ENCODE measurements at regions not wholly inside any gene's neighbourhood (a gene's known extent, or its start where the extent isn't known, plus 50 kb on each side); places are given as distances from the start of the nearest gene placed in this dataset.
"Not testable (repeated sequence)": the region's sequence is repeated elsewhere in the genome, so short reads cannot be mapped to it uniquely, and the experiment has no call there.

- Histone ChIP-seq H3K36me3 (no peaks in the 10 kb centered on the region), H3K9me3 (no peaks in the 10 kb centered on the region), H3K4me3 (no peak overlapping the region), H3K4me1 (no peaks in the 10 kb centered on the region), H3K27me3 (no peaks in the 10 kb centered on the region), H3K27ac (no peak overlapping the region)
- no peak for DNase-seq
- no peak for TF ChIP-seq POLR2AphosphoS5 (IDR thresholded peaks at IDR 0.05)
- TF ChIP-seq EP300 (IDR thresholded peaks at IDR 0.05; ENCODE audit: low read depth), result no peak
- no peak for TF ChIP-seq CTCF (IDR thresholded peaks at IDR 0.05)
- TF ChIP-seq POLR2A (IDR thresholded peaks at IDR 0.05), result no peak
- intact Hi-C loops (cut with DNase I; ENCODE audit: low total_unique reads), result no loop called here
- in situ Hi-C loops (cut with MboI; ENCODE audit: low pct_ligation_motif_present in 1 of 4, low pct_unique_long_range_greater_than_20kb in 1 of 4, low sequenced_read_pairs in 3 of 4), result no loop called here
- 89% methylated on average over 3 of the region's 3 CpGs; no CpG with 5 or more reads in 1 of the 2 donors for WGBS, 2 donors (ENCODE audit: low coverage in 1 of 2)
These were observed 147.6 kb upstream of the BARHL2 start for GRCh38 chr1:90864681-90865080.

GRCh38 chr1:90862782-90863181 is 145.7 kb upstream of the BARHL2 start:
- WGBS, 2 donors (ENCODE audit: low coverage in 1 of 2), result 77 to 100% methylated on average over 2 to 3 of the region's 3 CpGs

GRCh38 chr1:90861421-90861820 is 144.3 kb upstream of the BARHL2 start:
- H3K4me3 ChIP-seq; DNase-seq; H3K4me1 ChIP-seq; in situ Hi-C loops (cut with MboI; ENCODE audit: low pct_ligation_motif_present in 1 of 4, low pct_unique_long_range_greater_than_20kb in 1 of 4, low sequenced_read_pairs in 3 of 4); intact Hi-C loops (cut with DNase I; ENCODE audit: low total_unique reads); H3K27ac ChIP-seq; H3K9me3 ChIP-seq; H3K27me3 ChIP-seq; H3K36me3 ChIP-seq: not testable (repeated sequence)
- 80 to 90% methylated on average over 2 to 3 of the region's 3 CpGs for WGBS, 2 donors (ENCODE audit: low coverage in 1 of 2)

More at GRCh38 chr1:90862782-90863181, 145.7 kb upstream of the BARHL2 start:
- no peaks in the 10 kb centered on the region for H3K4me1 ChIP-seq
- no peaks in the 10 kb centered on the region for H3K27me3 ChIP-seq
- in situ Hi-C loops (cut with MboI; ENCODE audit: low pct_ligation_motif_present in 1 of 4, low pct_unique_long_range_greater_than_20kb in 1 of 4, low sequenced_read_pairs in 3 of 4) (no loop called here), intact Hi-C loops (cut with DNase I; ENCODE audit: low total_unique reads) (no loop called here)
- no peak overlapping the region for H3K4me3 ChIP-seq
- no peak overlapping the region for H3K27ac ChIP-seq
- TF ChIP-seq EP300 (IDR thresholded peaks at IDR 0.05; ENCODE audit: low read depth), result no peak
- TF ChIP-seq POLR2A (IDR thresholded peaks at IDR 0.05), result no peak
- no peak for TF ChIP-seq CTCF (IDR thresholded peaks at IDR 0.05)
- no peak for DNase-seq
- no peaks in the 10 kb centered on the region for H3K36me3 ChIP-seq
- no peaks in the 10 kb centered on the region for H3K9me3 ChIP-seq

- no peak for DNase-seq
- intact Hi-C loops (cut with DNase I; ENCODE audit: low total_unique reads) (no loop called here), in situ Hi-C loops (cut with MboI; ENCODE audit: low pct_ligation_motif_present in 1 of 4, low pct_unique_long_range_greater_than_20kb in 1 of 4, low sequenced_read_pairs in 3 of 4) (no loop called here)
- peaks cover 15% of the 10 kb centered on the region for H3K27me3 ChIP-seq
- 83% methylated on average over 7 of the region's 7 CpGs; no CpG with 5 or more reads in 1 of the 2 donors for WGBS, 2 donors (ENCODE audit: low coverage in 1 of 2)
- no peak overlapping the region for H3K4me3 ChIP-seq
- no peaks in the 10 kb centered on the region for H3K36me3 ChIP-seq
- H3K9me3 ChIP-seq, result no peaks in the 10 kb centered on the region
- no peak for TF ChIP-seq POLR2A (IDR thresholded peaks at IDR 0.05)
- TF ChIP-seq CTCF (IDR thresholded peaks at IDR 0.05), result no peak
- TF ChIP-seq POLR2AphosphoS5 (IDR thresholded peaks at IDR 0.05), result no peak
- TF ChIP-seq EP300 (IDR thresholded peaks at IDR 0.05; ENCODE audit: low read depth), result no peak
- no peak overlapping the region for H3K27ac ChIP-seq
- H3K4me1 ChIP-seq, result peaks cover 0 to 8% (median 7%) of the 10 kb centered on the region in 4 donors
These were observed 139.4 kb upstream of the BARHL2 start for GRCh38 chr1:90856463-90857007.

GRCh38 chr1:90854397-90854924 is 137.4 kb upstream of the BARHL2 start:
- 96% methylated on average over 3 to 4 of the region's 4 CpGs for WGBS, 2 donors (ENCODE audit: low coverage in 1 of 2)
- in situ Hi-C loops (cut with MboI; ENCODE audit: low pct_ligation_motif_present in 1 of 4, low pct_unique_long_range_greater_than_20kb in 1 of 4, low sequenced_read_pairs in 3 of 4) (no loop called here), intact Hi-C loops (cut with DNase I; ENCODE audit: low total_unique reads) (no loop called here)
- DNase-seq, result no peak
- Histone ChIP-seq H3K4me3 (no peak overlapping the region), H3K9me3 (no peaks in the 10 kb centered on the region), H3K4me1 (peaks cover 0 to 20% (median 14%) of the 10 kb centered on the region in 4 donors), H3K27me3 (peaks cover 29% of the 10 kb centered on the region), H3K36me3 (no peaks in the 10 kb centered on the region), H3K27ac (no peak overlapping the region)
- TF ChIP-seq CTCF (IDR thresholded peaks at IDR 0.05), result no peak
- no peak for TF ChIP-seq EP300 (IDR thresholded peaks at IDR 0.05; ENCODE audit: low read depth)
- TF ChIP-seq POLR2AphosphoS5 (IDR thresholded peaks at IDR 0.05), result no peak
- no peak for TF ChIP-seq POLR2A (IDR thresholded peaks at IDR 0.05)
